Neural progenitor cell (in vitro differentiated cells): ENCODE measurements at regions not wholly inside any gene's neighbourhood (a gene's known extent, or its start where the extent isn't known, plus 50 kb on each side); places are given as distances from the start of the nearest gene placed in this dataset.

Experiments used
- EZH2 ChIP-seq: fragments of 200-600 bp; sonication (generic); IDR thresholded peaks from 2 replicates; pipeline ENCODE4 v1.6.1; 2017; ENCODE audit warnings: antibody characterized with exemption, mild to moderate bottlenecking, moderate library complexity
- TF ChIP-seq, protein P1 (sequence below): fragments of 200-600 bp; sonication (generic); IDR thresholded peaks from 2 replicates; pipeline ENCODE4 v1.5.1; 2017; ENCODE audit warnings: antibody characterized with exemption, mild to moderate bottlenecking

- TF ChIP-seq EZH2 = no peak
- TF ChIP-seq, protein P1, sequence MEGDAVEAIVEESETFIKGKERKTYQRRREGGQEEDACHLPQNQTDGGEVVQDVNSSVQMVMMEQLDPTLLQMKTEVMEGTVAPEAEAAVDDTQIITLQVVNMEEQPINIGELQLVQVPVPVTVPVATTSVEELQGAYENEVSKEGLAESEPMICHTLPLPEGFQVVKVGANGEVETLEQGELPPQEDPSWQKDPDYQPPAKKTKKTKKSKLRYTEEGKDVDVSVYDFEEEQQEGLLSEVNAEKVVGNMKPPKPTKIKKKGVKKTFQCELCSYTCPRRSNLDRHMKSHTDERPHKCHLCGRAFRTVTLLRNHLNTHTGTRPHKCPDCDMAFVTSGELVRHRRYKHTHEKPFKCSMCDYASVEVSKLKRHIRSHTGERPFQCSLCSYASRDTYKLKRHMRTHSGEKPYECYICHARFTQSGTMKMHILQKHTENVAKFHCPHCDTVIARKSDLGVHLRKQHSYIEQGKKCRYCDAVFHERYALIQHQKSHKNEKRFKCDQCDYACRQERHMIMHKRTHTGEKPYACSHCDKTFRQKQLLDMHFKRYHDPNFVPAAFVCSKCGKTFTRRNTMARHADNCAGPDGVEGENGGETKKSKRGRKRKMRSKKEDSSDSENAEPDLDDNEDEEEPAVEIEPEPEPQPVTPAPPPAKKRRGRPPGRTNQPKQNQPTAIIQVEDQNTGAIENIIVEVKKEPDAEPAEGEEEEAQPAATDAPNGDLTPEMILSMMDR = no peak
Observed at GRCh38 chr3:144165482-144165881, 193.9 kb downstream of the DIPK2A start.
